ENCODE measurements at regions not wholly inside any gene's neighbourhood (a gene's known extent, or its start where the extent isn't known, plus 50 kb on each side); places are given as distances from the start of the nearest gene placed in this dataset.
"Not testable (repeated sequence)": the region's sequence is repeated elsewhere in the genome, so short reads cannot be mapped to it uniquely, and the experiment has no call there.

DNA sequence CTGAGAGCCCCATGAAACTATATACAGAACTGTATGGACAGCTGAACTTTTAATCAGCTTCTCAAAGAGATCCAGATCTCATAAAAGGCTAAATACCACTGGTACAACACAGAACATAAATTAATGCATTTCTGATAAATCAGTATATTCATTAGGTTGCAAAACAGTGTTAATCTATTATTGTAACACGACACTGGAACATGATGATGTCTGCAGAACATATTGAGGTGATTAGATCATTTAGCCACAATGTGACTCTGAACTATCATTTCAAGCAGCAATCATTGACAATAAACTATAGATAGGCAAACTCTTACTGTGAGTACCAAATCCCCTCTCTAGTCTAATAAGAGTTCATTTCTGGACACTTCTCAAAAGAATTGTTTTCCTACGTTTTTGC, 50.3 kb downstream of the GASK1B start:
- H3K27me3 ChIP-seq (ENCODE audit: control insufficient read depth, insufficient read depth, low read length) = no peaks in the 10 kb centered on the region
- DNase-seq (ENCODE audit: low read depth) (peak; percentile 35), FAIRE-seq (no peak)
- no peaks in the 10 kb centered on the region for H3K36me3 ChIP-seq (ENCODE audit: control insufficient read depth, insufficient read depth, low read length)
- TF ChIP-seq, protein P1, sequence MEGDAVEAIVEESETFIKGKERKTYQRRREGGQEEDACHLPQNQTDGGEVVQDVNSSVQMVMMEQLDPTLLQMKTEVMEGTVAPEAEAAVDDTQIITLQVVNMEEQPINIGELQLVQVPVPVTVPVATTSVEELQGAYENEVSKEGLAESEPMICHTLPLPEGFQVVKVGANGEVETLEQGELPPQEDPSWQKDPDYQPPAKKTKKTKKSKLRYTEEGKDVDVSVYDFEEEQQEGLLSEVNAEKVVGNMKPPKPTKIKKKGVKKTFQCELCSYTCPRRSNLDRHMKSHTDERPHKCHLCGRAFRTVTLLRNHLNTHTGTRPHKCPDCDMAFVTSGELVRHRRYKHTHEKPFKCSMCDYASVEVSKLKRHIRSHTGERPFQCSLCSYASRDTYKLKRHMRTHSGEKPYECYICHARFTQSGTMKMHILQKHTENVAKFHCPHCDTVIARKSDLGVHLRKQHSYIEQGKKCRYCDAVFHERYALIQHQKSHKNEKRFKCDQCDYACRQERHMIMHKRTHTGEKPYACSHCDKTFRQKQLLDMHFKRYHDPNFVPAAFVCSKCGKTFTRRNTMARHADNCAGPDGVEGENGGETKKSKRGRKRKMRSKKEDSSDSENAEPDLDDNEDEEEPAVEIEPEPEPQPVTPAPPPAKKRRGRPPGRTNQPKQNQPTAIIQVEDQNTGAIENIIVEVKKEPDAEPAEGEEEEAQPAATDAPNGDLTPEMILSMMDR (IDR thresholded peaks at IDR 0.05; ENCODE audit: insufficient read depth, low read length, severe bottlenecking) = no peak
- H3K4me3 ChIP-seq (ENCODE audit: low read depth, low read length) = no peak overlapping the region

DNA sequence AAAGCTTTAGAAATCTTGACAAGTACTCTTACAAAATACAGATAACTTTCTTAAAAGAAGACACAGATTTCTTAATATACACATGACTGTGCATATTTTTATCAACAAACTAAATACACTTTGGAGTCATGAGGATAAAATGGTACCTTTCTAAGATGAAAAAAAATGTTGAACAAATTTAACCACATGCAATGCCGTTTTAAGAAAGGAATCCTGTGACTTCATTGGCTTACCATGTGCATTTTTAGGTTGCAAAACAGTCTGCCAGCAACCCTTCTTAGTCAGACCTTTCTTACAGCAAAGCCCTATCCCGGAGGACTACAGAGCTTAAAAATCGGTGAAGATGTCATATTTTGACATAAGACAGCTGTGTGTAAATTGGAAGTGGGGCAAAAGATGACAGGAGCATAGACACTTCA, 51.7 kb downstream of the GASK1B start:
- Histone ChIP-seq H3K36me3 (ENCODE audit: control insufficient read depth, insufficient read depth, low read length) (no peaks in the 10 kb centered on the region), H3K27me3 (ENCODE audit: control insufficient read depth, insufficient read depth, low read length) (no peaks in the 10 kb centered on the region), H3K4me3 (ENCODE audit: low read depth, low read length) (no peak overlapping the region)
- DNase-seq (ENCODE audit: low read depth) (peak; percentile 87), FAIRE-seq (no peak)
- TF ChIP-seq, protein P1 (IDR thresholded peaks at IDR 0.05; ENCODE audit: insufficient read depth, low read length, severe bottlenecking) = no peak

DNA sequence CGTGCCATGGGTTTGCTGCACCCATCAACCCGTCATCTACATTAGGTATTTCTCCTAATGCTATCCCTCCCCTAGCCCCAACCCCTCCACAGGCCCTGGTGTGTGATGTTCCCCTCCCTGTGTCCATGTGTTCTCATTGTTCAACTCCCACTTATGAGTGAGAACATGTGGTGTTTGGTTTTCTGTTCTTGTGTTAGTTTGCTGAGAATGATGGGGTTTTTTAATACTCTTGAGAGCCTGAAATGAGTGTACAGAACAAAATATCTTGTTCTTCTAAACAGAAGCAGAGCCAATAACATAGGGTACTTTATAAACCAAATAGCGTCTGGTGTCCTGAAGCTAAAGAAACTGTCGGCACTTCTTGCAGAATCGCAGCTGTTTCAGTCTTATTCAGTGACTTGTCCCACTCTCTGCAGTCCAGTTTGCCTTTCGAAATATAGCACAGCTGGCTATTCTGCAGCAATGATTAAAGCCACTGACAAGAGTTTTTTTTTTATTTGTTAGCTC, 52.1 kb downstream of the GASK1B start:
- not testable (repeated sequence) for H3K4me3 ChIP-seq (ENCODE audit: low read depth, low read length); H3K36me3 ChIP-seq (ENCODE audit: control insufficient read depth, insufficient read depth, low read length); H3K27me3 ChIP-seq (ENCODE audit: control insufficient read depth, insufficient read depth, low read length); FAIRE-seq; DNase-seq (ENCODE audit: low read depth)

DNA sequence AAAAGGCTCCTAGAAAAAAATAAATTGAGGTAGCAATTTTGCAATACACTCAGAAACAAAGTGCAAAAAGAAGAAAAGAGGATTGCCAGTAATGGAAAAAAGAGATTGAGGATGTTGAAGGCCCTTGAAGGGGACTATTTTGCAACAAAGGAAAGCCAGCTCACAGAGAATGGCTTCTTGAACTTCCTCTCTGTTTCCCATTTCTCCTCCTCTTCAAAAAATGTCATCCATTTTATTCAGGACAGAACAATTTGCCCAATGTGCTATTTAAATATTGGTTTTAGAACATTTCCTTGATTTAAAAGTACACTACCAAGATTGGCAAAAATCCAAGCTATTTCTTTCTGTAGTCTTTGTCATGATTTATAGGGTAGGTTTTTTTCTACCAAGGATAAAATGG, 60.2 kb downstream of the GASK1B start:
- no peaks in the 10 kb centered on the region for H3K27me3 ChIP-seq (ENCODE audit: control insufficient read depth, insufficient read depth, low read length)
- no peak for FAIRE-seq
- TF ChIP-seq, protein P1 (IDR thresholded peaks at IDR 0.05; ENCODE audit: insufficient read depth, low read length, severe bottlenecking) = no peak
- H3K36me3 ChIP-seq (ENCODE audit: control insufficient read depth, insufficient read depth, low read length) = no peaks in the 10 kb centered on the region
- DNase-seq (ENCODE audit: low read depth) = no peak
- no peak overlapping the region for H3K4me3 ChIP-seq (ENCODE audit: low read depth, low read length)

DNA sequence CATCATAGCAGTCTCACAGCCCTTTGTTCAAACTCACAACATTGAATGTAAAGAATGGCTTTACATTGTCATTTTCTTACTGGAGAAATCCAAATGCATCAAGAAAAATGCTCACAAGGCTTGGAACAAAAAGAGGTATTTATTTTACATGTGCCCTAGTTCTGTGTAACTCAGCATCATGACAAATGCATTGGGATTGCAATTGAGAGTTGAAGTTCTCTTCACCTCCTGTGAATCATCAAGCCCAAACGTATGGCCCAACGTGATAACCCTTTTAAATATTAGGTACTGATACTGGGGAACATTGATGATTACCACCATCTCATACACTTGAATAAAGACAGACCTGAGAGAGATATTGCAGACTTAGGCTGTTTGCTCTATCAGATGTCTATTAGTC, 61.6 kb downstream of the GASK1B start:
- Histone ChIP-seq H3K4me3 (ENCODE audit: low read depth, low read length) (no peak overlapping the region), H3K36me3 (ENCODE audit: control insufficient read depth, insufficient read depth, low read length) (no peaks in the 10 kb centered on the region), H3K27me3 (ENCODE audit: control insufficient read depth, insufficient read depth, low read length) (no peaks in the 10 kb centered on the region)
- TF ChIP-seq, protein P1 (IDR thresholded peaks at IDR 0.05; ENCODE audit: insufficient read depth, low read length, severe bottlenecking) = no peak
- FAIRE-seq (no peak), DNase-seq (ENCODE audit: low read depth) (peak; percentile 35)

DNA sequence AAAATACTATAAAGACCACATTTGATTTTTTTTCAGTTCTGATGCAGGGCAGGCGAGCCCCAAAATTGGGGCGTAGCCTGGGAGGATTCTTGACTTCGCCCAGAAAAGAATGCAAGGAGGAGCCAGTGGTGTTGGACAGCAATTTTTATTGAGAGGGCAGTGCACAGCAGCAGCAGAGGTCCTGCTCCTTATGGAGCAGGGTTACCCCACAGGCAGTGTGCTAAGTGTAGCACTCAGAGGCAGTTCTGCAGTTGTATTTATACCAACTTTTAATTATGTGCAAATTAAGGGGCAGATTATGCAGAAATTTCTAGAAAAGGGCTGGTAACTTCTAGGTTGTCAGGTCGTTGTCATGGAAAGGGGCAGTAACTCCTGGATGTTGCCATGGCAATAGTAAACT, 69.9 kb downstream of the GASK1B start:
- FAIRE-seq (no peak), DNase-seq (ENCODE audit: low read depth) (no peak)
- TF ChIP-seq, protein P1 (IDR thresholded peaks at IDR 0.05; ENCODE audit: insufficient read depth, low read length, severe bottlenecking) = no peak
- H3K27me3 ChIP-seq (ENCODE audit: control insufficient read depth, insufficient read depth, low read length) = no peaks in the 10 kb centered on the region
- H3K4me3 ChIP-seq (ENCODE audit: low read depth, low read length) = no peak overlapping the region
- H3K36me3 ChIP-seq (ENCODE audit: control insufficient read depth, insufficient read depth, low read length) = no peaks in the 10 kb centered on the region

Measured in bronchial epithelial cell (primary cell).